ENCODE measurements at regions not wholly inside any gene's neighbourhood (a gene's known extent, or its start where the extent isn't known, plus 50 kb on each side); places are given as distances from the start of the nearest gene placed in this dataset.

DNA sequence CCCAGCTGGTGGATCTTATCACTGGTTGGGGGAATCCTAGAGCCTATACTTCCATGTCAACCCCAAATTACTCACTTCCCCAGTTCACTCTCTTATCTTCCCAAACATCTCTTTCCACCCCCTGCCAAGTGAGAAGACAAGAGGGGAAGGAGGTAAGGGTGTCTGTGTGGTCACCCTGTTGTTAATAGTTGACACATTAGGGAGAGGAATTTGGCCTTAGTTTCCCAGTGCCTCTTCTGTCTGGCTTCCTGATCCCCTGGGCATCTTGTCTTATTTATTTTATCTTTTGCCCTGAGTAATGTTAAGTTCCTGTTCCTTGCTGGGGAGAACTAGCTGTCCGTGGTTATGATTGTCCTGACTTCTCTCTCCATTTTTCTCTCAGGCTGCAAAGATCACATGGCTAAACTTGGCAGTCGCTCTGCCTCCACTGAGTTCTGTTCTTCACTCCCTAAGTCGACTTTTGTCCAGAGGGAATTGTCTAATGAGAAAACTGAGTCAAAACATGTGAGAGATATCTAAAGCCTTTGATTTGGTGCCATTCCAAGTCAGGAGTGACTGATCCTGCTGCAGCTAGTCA is 157.1 kb upstream of the SYT6 start:
- DNase-seq = peak; percentile 73

DNA sequence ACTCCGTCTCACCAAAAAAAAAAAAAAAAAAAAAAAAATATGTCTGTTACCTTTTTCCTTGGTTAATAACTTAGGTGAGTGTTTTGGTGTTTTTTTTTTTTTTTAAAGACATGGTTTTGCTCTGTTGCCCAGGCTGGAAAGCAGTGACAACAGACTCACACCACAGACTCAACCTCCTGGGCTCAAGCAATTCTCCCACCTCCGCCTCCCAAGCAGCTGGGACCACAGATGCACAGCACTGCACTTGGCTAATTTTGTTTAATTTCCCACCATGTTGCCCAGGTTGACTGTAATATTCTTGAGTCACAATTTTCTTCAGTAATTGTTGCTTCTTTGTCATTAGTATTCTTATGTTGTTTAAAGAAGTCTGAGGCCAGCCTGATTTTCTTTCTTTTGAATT is 149.2 kb upstream of the SYT6 start:
- peak; percentile 46 for DNase-seq

DNA sequence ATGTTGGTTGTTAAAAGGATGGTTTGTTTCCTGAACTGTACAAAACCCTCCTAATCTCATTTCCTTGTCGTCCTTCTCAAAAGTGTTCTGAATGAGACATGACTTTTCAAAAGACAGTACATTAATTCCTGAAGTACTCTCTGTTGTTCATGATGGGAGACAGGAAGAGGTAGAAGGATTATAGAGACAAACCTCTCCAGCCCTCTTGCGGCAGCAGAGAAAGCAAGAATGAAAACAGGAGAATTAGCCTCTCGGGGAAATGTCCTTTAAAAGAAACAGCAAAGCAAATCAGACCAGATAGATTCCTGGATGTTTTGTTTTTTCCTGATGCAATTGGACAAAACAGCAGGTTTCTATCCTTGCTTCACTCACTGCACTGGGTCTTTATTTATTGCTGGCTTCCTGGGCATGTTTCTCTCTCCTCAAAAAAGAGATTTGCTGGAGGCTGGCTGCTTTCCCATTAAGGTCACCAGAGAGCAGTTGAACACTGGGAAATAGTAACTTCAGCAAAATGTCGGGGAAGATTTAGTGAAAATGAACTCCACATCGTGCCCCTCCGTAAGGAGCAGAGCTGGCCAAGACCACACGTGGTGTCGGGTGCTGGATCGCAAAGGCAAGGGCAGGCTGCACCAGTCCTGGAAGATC is 145.8 kb upstream of the SYT6 start:
- no peak for DNase-seq

DNA sequence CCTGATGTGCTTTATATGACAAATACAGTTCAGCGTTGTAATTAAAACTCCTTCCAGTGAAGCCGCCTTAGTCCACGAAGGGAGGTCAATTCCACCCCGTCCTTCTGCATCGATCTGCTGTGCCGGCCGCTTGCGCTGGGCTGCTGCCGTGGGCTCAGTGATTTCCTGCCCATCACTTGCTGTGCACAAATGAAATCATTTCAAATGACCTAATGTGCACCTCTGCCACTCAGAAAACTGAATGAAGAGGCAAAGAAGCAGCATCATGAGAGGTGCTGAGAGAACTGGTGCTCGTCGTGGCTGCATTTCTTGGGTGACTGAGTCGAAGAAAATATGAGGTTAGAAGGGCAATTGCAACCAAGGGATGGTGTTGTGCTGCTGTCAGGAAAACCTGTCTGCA is 144.3 kb upstream of the SYT6 start:
- DNase-seq = no peak

DNA sequence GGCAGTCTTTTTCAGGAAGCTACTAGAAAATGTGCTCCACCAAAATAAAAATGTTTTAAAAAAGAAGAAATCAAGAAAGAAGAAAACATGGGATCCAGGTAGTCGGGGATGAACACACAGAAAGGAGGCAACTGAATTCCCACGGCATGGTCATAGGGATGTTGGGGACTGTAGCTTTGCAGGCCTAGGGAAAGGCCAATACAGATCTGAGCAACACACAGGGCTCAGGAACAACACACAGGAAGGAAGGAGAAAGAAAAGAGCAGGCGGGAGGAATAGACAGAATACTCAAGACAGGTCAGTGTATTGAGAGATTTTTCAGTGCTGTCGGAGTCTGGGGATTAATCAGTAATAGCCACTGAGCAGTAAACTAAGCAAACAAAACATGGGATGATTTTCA is 142.7 kb upstream of the SYT6 start:
- DNase-seq = no peak

DNA sequence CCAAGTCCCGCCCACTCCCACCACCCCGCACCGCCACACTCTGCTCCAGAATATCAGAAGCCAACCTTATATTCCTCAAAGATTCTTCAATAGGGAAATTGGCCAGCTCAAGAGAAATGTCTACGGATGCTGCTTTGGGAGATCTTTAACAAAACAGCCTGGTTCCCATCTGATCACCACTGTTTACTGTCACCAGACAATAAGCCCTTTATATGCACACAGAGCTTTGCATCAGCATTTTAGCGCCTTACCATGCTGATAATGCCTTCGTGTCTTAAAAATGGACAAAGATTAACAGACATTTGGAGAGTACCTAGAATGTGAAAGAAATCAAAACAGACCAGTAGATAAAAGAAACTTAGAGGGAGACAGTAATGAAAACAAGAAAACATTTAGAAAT is 141.7 kb upstream of the SYT6 start:
- no peak for DNase-seq

DNA sequence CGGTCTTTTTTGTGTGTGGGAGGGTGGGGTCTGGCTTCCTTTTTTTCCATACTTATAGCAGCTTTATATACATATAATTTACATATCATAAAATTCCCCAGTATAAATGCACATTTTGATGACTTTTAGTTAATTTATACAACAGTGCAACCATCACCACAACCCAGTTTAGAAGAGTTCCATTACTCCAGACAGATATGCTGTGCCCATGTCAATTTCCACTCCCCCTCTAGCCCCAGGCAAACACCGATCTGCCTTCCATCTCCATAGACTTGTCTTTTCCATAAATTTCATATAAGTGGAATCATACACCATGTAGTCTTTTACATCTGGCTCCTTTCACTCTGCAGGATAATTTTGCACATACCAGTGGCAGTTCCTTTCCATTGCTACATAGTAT is 139.2 kb upstream of the SYT6 start:
- no peak for DNase-seq

DNA sequence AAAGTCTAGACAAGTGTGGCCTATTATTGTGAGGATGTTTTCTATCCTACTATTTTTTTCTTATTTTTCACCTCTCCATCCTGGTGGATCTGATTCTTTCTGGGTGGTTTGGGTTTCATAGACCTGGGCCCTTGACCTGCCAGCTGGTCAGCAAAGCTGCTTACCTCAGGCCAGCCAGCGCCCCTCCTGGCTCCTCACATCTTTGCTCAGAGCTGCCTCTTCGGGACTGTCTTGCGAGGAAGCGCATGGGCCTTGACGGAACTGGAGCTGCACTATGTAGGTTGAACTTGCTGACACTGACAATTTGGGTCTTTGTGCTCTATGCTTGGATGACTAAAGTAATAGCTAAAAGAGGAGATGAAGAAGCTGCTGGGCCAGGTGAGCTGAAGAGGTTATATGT is 138.5 kb upstream of the SYT6 start:
- DNase-seq = no peak

DNA sequence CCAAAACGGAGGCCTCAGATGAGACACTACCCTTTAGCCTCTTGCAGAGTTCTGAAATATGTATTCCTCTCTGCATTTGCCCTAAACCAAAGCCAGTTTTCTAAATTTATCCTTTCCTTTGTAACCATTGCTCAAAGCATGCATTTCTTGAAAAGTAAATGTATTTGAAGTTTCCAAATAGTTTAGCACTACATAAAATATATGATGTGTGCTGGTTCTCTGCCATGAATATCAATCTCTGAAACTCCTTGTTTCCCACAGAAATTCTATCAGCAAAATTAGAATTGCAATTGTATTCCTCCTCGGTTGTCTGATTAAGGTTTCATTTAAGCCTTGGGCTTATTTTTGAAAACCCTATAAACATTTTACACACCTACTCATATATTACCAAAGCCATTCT is 137.1 kb upstream of the SYT6 start:
- no peak for DNase-seq

DNA sequence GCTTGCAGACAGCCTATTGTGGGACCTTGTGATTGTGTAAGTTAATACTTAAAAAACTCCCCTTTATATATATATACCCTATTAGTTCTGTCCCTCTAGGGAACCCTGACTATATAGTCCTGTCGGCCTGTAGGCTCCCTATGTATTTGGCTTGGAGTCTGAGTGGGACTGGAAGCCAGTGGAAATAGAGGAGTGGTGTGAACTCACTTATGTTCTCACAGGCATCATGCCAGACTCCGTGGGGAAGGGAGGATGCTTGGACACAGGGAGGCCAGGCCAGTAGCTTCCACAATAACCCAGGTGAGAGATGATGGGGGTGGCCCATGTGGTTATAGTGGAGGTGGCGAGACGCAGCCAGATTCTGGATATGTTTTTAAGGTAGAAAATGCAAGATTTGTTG is 136.7 kb upstream of the SYT6 start:
- DNase-seq = no peak

DNA sequence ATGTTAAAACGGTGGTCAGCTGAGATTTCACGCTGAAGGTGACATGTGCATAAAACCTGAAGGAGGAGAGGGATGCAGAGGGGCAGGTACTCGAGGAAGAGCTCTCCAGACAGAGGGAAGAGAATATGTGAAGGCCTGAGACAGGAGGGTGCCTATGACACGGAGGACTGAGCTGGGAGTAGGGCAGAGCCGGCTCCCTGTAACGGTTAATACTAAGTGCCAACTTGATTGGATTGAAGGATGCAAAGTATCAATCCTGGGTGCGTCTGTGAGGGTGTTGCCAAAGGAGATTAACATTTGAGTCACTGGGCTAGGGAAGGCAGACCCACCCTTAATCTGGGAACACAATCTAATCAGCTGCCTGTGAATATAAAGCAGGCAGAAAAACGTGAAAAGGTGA is 136.2 kb upstream of the SYT6 start:
- no peak for DNase-seq

DNA sequence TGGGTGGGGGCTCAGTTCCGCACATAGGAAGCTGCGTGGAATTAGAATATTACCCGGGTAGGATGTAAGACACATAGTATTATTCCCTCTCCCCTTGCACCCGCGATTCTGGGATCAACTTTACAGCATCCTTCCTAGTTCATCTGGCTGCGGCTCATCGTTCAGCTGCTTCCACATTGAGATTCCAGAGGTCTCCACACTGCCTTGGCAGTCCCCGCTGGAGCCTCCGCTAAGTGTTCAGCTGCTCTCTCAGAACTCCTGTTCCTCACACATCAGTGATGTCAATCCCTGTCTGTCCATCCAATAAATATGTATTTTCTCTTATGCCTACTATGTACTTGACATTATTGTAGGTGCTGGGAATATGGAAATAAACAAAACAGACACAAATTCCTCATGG is 135.6 kb upstream of the SYT6 start:
- DNase-seq = no peak

DNA sequence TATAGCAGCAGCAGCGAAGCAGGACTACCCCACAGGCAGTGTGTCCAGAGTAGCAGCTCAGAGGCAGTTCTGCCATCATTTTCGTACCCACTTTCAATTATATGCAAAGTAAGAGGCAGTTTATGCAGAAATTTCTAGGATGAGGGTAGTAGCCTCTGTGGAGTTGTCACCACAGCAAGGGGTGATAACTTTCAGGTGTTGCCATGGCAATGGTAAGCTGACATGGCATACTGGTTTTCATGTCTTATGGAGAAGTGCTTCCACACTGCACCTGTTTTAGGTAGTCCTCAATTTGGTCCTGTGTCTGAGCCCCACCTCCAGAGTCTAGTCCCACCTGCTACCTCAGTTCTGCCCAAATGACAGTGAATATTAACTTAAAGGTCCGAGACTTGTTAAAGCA is 133.3 kb upstream of the SYT6 start:
- DNase-seq = no peak

DNA sequence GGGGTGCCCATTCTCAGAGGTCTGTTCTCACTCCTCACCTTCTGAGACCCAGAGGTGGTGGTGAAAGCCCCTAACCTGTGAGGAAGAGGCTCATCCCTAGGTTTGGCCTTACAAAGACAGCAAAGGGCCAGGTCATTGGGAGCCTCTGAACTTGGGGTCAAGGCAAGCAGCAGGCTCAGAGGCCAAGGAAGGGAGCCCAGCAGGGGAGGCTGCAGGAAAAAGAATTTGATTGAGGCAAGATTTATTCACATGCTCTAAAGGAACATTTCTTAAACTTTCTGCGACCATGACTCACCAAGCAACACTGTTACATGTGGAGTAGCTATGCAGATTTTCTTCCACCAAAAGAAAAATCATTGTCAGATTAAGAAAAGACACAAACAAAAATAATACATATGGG is 132.5 kb upstream of the SYT6 start:
- no peak for DNase-seq

DNA sequence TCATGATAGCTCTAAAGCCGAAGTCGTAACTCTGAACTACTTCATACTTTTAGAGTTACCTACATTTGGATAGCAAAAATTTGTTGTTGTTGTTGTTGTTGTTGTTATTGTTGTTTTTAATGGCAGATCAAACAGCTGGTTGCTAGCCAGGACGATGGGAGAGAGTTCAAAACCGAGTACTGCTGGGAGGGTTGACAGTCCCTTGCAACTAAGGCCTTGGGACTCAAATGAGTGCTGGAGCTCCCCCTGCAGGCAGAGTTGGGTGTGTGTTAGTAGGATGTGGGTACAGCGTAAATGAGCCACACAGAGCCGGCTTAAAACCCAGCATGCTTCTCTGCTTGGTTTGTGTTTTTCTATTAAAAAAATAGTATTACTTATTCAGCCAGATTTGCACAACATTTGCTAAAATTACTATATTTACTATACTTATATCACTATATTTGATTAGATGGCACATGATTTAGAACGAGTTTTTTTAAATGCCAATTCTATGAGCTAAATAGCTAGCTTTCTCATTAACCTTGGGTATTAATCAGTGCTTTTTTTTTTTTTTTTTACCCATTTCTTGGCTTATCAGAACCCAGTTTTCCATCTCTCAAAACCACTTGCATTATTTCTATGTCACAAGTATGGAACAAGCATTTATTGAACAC is 129.2 kb upstream of the SYT6 start:
- DNase-seq = peak; percentile 71

DNA sequence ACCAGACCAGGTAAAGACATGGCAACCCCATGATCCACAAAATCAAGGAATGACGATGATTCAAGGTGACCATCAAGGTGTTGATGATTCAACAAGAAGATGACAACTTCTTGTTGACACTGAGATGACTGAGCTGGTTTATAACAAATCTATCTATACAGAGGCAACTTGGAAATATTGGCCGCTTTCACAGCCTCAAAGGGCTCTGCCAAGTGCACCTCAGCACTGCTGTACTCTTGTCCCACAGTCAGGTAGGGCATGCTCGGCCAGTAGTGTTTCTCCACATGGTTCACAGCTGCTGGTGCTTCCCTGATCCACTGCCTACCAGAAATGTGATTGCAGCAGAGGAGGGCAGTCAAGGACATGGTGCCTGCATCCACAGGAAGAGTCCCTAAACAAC is 125.2 kb upstream of the SYT6 start:
- no peak for DNase-seq

DNA sequence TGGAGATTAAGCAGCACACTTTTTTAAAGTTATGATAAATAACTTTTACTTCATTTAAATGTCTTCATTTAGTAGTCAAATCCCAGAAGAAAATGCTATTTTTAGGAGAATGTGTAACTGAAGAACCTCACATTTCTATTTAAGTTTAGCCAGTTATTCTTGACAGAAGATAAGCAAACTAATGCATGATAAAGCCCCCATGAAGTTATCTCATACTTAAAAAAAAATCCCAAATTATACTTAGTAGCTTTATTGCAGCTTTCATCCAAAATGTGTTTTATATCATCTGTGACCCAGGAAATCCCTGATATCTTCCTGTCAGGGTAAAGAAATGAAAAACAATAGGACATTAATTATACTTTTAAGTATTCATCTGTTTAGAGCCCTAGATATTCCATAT is 124.8 kb upstream of the SYT6 start:
- no peak for DNase-seq

DNA sequence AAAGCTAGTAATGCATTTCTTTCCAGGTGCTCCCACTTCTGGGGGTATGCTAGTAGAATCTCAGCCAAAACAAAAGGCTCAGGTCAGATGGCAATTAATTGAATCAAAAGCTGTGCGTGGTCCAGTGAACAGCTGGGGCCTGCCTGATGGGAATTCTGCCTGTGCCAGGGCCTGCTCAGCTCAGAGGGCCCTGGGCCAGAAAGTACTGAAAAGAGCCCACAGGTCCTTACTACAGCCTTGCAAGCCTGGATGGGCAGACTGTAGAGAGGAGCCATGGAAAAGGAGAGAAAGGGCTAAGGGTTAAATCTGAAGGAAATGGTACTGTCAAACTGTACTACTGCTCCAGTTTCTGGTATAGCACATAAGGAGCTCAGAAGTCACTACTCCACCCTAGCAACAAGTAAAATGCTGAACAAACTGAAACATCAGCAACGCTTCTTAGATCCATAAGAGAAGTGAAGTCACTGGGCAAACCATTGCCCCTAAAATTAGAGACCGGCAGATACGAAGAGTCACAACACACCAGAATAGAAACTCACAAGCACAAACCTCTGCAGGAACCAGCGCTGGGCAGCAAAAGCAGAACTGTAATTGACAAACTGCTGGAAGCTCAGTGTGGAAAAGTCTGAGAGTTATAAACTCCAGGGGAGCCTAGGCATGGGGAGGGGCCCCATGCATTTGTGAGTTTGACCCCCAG is 121.1 kb upstream of the SYT6 start:
- no peak for DNase-seq

DNA sequence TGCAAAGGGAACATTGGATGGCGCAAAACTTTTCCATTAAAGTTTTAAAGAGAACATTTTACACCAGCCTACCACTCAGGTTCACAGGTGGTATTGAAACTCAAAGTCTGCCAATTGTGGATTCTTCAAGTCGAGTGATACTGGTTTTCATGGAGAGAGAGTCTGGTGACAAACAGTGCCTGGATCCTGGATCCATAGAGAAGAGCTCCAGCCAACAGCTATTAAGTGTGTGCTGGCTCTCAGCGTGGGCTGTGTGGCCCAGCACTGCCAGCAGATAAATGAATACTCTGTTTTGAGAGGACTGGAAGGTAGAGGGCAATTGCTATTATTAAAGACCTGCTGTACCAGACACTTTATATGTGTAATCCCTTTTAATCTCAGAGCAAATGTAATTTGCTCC is 118.9 kb upstream of the SYT6 start:
- DNase-seq = no peak

DNA sequence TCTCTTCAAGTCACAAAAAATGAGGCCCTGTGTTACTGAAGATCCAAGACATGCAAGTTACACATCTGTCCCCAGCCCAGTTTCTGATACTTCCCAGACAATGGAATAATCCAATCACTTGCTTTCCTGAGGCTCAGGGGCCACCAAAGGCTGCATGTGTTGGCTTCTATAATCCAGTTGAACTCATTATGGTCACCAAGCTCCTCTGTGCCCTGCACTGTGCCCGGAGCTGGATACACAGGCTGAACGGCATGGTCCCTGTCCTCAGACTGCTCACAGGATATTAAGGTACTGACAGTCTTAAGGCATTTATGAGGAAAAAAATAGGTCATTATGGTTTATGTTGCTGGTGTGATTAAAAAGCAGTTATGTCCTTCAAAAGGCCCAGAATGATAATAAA is 117.0 kb upstream of the SYT6 start:
- no peak for DNase-seq

DNA sequence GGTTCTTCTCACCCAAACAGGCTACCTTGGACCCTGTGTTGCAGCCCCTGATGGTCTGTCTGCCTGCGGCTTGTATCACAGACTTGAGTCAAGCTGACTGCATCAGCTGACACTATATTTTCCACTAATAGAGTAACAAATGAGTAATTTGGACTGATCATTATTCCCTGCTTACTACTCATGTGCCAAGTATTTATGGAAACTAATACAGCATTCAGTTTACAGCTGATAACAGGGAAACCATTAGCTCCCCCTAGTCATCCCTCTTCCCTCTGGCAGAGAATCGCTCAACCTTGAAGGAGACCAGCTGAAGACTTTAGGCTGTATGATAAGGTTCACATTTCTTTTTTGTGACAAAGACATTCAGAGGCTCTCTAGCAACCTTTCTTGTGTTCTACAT is 116.6 kb upstream of the SYT6 start:
- no peak for DNase-seq

DNA sequence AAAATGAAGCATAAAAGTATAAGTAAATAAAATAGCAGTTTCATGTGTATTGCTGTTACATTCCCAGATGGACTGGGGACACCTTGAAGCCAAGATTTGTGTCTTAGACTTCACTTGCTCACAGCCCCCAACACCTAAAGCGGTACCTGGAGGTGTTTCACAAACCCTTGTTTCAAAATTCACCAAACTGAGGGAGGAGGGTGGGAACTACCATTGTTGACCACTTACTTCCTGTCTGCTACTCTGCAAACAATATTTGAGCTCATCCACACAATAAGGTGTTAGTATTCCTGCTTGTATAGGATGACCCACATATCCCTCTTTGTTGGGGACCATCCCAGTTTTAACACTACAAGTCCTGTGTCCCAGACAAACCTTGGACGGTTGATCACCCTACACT is 115.9 kb upstream of the SYT6 start:
- DNase-seq = no peak

DNA sequence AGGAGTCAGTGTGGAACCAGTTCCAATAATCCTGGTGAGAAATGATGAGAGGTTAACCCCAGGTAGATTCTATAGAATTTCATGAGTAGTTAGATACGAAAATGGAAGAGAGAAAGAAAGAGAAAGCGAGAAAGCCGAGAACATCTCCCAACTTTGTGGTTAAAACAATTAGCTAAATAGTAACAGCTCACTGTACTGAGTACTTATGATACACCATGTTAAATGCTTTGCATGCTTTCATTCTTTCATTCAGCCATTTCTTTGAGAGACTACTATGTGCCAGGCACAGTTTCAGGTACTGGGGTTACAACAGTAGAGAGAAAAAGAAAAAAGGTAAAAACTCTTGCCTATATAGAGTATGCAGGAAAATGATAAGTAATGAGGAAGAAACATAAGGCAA is 109.7 kb upstream of the SYT6 start:
- no peak for DNase-seq

DNA sequence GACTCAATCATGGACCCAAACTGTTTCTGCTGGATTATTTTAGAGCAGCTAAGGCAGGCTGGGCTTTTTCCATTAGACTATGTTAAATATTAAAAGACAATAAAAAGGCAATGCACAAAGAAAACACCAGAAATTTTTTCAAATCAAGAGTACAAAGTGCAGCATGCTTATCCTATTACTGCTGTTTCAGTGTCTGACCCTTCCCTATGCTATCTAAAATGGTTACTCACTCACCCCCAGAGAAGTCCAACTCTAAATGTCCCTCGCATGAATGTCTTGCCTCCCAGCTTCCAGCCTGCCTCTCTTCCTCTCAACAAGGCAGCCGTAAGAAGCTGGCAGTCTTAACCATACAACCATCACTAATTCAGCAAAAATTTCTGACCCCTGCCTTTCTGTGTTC is 108.7 kb upstream of the SYT6 start:
- no peak for DNase-seq

All from kidney glomerular epithelial cell (primary cell).